GM20431 (cell line): ENCODE measurements at regions not wholly inside any gene's neighbourhood (a gene's known extent, or its start where the extent isn't known, plus 50 kb on each side); places are given as distances from the start of the nearest gene placed in this dataset.
"Not testable (repeated sequence)": the region's sequence is repeated elsewhere in the genome, so short reads cannot be mapped to it uniquely, and the experiment has no call there.

Experiments used
- in situ Hi-C: fragments of 300-500 bp; cut with MseI, MboI; formaldehyde crosslinking; loops from one replicate; pipeline ENCODE4 v1.15.0; 2020; ENCODE audit warnings: low sequenced_read_pairs; ENCODE audit not compliant: unreplicated experiment

DNA sequence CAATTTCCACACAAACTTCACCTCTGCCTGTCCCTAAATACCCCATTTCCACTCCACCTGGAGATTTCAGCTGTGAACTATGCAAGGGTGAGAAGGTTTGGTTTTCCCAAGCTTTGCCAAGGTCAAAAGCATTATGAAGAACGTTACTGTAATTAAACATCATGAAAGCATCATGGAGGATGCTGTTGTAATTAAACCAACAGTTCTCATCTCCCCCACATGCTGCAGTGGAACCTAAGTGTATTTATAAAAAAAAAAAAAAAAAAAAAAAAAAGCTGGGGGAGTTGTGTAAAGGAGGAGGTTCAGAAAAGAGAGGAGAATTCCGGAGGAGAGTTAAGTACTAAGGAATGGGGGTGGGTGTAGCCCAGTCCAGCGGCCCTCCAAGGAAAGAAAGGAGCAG is 474.9 kb upstream of the JARID2 start:
- in situ Hi-C loops, result no loop called here

DNA sequence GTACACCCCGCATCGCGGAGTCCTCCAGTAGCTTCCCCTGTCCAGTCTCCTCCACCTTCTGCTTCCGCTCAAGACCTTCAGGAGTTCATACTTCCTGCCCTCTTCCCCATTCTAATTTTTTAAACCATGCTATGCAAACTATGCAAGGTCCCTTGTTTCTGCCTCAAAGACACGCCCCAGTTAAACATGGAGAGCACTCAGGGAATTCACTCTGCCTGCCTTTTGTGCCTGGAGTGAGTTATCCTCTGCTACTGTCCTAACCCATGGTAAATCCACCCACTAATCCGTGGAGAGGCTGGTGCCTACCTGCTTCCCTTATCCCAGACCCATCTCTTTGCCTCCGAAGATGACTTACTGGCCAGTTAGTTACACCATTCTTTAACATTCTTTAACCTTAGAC is 473.7 kb upstream of the JARID2 start:
- in situ Hi-C loops, result no loop called here

DNA sequence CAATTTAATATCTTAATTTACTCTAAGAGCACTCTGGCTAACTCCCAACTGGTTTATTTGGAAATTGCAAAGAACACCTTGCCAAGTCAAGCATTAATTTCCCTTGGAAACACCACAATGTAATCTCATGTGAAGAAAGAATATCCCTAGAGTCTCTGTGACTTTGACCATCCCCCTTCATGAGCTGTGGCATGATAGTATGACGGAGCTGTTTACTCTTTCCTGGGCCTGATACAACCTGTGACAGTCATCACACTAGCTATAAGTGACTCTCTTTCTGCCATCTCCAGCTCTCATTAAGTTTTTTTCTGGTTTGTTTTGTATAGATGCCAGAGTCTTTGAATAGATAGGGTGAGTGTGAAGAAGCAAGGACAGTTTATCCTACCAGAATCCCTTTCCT is 470.3 kb upstream of the JARID2 start:
- in situ Hi-C loops, result no loop called here

DNA sequence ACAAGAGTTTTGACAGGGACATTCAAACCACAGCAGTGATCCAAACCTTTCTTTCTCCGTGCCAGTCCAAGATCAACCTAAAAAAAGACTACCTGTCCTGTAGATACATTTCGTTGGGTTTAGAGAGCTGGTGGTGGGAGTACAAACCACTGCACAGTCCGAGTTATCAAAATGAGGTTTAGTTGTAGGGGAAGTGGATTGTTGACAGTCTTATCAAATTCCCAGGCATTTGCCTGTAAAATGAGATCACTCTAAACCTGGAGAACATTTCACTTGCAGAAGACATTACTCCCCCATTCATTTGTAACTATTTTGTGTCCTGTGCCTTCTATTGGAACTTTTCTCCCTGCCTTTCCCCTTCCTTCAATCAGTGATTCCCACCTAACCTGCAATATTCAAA is 469.6 kb upstream of the JARID2 start:
- in situ Hi-C loops, result no loop called here

DNA sequence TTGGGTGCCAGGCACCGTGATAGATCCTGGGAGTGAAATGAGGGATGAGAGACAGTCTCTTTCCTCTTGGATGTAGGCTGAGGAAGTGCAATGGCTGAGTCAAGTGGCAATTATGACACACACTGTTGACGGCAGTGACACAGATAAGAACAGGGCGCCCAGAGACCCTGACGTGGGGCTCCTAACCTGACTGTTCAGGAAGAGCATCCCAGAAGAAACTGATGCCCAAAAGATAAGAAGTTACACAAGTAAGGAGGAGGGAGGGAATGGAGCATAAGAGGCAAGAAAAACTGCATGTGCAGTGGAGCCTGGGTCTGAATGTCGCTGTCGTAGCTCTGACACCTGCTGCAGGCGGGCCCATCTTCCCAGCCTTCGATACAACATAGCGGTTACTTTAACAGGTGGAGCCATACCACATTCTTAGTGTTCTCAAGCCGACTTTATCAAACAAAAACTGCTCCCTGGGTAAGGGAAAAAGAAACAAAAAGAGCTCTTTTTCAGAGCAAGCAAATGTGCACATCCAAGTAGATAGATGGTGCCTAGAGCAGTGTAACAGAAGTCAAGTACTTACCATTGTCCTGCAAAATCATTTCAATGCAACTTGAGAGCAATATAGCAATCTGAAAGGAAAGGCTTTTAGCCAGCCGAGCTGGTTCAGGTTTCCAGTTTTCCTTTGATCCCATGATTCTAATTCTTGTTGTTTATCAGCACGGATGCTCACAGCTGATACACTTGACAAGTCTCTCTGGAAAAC is 463.9 kb upstream of the JARID2 start:
- in situ Hi-C loops, result no loop called here

DNA sequence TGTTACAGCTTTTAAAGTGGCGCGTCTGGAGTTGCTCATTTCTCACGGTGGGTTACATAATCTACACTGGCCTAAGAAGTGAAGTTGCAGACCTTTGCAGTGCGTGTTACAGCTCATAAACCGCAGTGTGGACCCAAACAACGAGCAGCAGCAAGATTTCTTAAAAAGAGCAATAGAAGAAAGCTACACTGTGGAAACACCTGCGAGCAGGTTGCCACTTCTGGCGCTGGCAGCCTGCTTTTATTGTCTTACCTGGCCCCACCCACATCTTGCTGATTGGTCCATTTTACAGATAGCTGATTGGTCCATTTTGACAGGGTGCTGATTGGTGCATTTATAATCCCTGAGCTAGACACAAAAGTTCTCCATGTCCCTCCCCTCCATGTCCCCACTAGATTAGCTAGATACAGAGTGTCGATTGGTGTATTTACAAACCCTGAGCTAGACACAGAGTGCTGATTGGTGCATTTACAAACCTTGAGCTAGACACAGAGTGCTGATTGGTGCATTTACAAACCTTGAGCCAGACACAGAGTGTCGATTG is 462.9 kb upstream of the JARID2 start:
- in situ Hi-C loops, result not testable (repeated sequence)

DNA sequence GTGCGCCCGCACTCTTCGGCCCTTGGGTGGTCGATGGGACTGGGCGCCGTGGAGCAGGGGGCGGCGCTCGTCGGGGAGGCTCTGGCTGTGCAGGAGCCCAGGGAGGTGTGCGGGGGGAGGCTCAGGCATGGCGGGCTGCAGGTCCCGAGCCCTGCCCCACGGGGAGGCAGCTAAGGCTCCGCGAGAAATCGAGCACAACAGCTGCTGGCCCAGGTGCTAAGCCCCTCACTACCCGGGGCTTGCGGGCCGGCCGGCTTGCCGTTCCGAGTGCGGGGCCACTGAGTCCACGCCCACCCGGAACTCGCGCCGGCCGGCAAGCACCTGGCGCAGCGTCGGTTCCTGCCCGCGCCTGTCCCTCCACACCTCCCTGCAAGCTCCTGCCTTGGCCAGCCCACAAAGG is 462.3 kb upstream of the JARID2 start:
- in situ Hi-C loops, result no loop called here

DNA sequence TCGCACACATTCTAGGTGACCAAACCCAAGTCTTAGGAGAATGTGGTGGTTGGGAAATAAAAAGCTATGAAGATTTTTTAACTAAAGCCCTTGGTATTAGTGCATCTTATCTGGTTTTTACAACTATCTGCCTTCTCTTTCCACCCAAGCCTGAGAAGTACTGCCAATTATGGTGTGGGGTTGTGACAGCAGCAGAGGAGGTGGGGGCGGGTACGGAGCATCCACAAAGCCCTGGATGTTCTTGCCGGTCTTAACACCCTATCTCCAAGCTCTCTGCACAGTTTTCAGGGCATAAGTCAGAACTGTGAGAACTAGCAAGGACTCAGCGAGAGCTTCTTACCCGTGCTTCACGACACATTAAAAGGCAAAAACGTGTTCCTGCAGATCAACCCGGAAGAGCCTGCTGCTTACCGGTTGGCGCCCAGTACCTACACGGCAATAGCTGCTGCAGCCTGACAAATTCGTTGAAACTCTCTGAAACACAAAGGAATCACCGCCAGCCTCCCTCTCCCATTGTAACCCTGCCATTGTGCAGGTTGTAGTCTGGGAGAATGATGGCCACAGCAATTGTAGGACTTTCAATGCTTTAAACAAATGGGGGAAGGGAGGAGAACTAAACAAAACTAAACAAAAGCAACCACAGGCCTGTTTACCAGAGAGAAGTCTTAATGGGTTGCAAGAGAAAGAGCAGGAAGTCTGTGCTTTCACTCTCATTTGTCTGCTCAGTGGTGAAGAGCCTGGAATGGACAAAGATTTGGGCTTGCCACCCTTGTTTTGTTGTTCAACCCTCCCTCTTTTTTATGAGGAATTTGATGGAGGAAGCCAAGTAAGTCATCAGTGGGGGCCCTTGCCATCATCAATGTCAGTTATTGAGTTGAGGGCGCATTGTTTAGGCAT is 461.0 kb upstream of the JARID2 start:
- in situ Hi-C loops, result no loop called here

DNA sequence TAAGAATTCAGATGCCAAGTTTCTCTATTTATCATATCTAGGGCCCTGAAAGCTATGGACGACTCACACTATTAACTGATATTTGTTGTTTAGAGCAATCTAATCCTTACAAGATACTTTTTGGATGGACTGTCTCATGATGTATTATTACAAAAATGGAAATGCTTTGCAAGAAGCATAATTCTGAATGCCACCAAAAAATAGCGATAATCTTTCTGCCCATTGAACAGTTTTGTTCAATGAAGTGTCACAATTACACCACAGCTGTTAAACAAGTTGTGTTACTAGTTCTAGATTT is 460.4 kb upstream of the JARID2 start:
- in situ Hi-C loops, result no loop called here

DNA sequence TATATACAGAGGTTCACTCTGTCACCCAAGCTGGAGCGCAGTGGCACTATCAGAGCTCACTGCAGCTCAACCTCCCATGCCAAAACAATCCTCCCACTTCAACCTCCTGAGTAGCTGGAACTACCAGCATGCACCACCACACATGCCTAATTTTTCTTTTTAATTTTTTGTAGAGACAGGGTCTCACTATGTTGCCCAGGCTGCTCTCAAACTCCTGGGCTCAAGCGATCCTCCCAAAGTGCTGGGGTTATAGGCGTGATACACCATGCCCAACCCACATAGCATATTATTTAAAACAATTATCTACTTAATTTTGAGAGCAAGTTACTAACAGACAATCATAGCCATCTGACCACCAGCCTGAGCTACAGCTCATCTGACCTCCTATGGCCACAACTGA is 459.9 kb upstream of the JARID2 start:
- in situ Hi-C loops, result no loop called here

DNA sequence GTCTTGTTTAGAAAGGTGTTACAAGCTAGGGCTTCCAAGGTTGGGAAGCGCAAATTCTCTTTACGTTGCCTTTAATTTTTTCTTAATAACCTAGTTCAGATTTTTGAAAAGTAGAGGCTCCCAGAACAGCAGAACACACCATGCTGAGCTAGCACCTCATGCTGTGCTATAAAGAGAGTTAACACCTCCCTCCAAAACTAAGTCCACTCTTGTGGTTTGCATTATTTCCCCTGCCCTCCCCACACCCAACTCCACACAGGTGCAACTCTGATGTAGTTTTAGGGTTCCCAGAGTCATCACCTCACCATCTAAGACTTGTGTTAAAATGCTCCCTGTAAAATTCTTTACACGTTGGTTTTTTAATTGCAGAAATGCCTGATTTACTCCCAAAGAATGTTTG is 459.4 kb upstream of the JARID2 start:
- in situ Hi-C loops, result no loop called here

DNA sequence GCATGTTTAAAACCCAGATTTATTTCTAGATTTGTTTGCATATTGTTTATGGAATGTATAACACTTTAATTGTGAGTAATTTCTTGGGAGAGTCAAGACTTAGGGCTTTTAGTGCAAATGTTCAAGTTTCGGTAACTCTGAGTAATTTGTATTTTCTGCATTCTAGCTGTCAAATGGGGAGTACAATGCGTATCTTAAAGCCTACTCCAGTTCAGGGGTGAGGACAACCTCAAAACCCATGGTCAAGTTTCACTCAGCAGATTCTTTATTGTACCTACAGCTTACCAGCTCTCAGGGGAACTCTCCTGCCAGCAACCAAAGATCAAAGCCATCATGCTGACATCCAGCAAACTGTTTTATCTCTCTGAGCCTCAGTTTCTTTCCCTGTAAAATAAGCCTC is 458.6 kb upstream of the JARID2 start:
- in situ Hi-C loops, result no loop called here

DNA sequence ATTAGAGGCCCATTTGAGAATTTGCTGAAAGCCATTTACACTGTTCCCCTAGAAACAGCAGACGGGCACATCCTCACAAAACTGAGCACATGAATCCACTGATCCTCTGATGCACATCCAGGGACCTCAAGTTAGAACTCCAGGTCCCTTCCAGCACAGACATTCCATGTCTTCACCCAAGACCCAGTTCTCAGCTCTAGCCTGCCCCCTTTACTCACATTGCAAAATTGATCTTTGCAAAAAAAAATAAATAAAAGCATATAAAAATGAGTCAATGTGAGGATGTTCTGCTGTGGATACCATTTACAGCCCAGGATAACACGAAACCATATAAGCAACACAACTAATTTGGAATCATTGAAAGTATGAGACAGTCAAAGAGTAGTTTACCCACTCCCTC is 458.2 kb upstream of the JARID2 start:
- in situ Hi-C loops, result no loop called here

DNA sequence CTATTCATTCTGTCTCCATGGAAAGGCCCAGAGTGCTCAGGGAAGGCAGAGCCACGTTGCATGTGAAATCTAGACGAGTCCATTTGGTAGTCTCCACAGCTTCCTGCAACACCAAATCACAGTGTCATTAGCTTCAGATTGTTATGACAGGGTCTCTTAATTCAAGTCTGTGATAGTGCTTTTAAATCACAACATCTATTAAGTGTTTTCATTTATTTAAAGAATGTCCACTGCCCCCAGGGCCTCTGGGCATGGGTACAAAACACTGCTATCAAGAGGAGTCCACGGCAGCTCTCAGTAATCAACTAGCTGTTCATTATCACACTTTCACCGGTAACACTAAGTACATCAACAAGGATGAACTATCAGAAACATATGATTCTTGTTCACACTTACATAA is 455.9 kb upstream of the JARID2 start:
- in situ Hi-C loops, result no loop called here

DNA sequence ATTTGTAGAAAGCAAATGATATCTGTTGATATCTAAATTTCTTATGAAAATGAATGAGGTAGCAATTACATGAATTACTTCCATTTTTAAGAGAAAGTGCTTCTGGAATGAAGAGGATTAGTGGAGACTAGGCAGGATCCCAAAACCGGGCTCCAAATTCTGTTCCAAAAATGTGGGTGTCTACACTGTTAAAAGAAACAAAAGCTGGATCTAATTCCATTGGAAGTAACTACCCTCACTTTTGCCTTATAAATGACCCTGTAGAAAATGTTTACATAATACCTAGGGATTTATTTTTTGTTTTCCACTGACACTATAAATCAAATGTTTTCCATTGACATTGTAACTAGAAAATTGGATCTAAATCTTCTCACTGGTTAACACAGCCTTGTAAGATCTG is 454.9 kb upstream of the JARID2 start:
- in situ Hi-C loops, result no loop called here

DNA sequence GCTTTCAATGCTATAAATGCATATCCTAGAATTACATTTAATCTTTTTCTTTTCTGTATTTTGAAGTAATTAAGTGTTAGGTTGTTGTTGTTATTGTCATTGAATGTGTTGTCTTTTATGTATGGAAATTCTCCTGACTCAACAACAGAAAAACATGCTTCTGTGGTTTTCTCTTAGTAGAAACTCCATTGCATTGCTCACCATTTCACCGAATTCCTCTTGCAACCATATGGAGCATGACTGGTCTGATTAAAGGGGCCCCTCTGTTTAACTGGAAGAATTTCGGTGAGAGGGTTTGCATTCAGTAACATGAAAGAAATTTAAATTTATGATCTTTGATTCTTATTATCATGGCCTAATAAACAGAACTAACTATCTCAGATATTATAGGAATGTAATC is 454.3 kb upstream of the JARID2 start:
- in situ Hi-C loops, result no loop called here

DNA sequence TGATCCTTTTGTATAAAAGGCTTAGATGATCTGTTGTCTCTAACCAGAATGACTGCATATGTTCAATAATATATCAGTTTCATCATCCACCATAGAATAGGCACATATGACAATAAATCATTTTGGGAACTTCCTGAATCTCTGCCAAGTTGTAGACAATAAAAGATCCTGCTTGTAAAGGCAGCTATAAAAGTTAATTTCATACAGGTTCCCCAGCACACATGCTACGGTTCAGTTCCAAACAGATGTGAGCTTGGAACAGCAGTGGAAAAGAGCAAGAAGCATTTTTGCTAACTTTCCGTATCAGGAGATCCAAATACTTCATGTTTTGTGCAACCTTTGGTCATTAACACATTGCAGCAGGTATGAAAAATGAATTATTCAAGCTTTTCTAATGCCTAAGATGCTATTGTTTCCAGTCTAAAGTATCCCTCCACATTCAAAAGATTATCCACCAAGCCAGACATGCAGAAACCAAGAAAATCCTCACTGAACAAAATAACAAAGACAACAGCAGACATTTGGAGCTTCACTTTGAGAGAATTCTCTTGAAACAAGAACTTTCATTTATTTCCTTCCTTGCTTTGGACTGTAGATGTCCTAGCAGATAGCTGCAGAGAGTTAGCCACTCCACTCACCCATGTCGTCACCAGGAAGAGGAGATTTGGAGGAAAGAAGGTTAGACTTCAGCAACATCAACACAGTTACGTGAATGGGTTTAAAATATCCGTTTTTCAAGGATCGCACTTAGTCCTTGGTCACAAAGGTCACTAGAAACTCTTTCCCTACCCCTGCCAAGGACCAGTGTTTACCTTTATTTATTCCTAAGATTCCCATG is 453.5 kb upstream of the JARID2 start:
- in situ Hi-C loops, result no loop called here

DNA sequence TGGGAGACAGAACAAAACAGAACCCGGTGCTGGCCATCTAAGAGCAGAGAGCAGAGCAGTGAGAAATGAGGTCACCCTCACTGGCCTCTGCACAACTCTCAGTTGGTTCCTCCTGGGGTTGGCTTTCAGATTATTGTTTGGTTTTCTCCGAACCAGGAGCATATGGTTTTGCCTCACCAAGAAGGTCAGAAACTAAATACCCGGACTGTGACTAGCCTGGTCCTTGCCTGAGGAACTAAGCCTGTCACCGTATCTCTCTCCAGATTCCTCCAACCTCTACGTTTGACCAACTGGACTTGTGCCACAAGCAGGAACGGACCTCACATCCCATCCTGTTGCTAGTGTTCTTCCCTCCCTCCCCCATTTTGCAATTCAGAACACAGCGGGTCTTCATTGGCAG is 450.4 kb upstream of the JARID2 start:
- in situ Hi-C loops, result no loop called here

DNA sequence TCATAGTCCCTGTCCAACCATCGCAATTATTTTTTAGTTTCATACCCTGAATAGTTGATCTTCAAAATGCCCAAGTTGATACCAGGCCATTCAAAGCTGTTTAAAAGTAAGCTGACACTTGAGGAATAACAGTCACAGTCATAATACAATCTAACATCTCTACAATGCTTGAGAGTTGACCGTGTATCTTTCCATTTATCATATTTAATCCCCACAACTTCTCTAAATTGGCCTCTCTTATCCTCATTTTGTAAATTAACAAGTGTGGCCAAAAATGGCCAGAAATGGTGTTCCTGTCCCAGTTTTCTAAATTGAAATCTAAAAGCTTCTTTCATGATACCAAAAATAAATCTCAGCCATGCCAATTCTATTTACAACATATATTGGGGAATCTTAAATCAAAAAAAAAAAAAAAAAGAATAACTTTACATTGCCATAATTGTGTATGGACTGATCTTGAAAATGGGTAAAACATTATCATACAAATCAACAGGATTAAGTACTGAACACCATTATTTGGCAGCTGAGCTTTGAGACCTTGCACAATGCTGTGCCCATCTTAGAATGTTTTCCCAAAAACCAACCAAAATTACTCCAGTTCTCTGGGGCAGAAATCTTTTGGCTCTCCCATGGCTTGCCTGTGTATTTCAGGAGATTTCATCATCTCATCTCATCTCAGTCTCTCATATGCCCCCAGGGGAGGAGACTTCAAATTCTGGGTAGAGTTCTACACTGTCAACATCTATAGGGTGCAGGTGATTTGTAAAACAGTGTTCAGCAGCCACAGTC is 448.7 kb upstream of the JARID2 start:
- in situ Hi-C loops, result no loop called here
